NCI-H1092 (cell line): ENCODE measurements at regions not wholly inside any gene's neighbourhood (a gene's known extent, or its start where the extent isn't known, plus 50 kb on each side); places are given as distances from the start of the nearest gene placed in this dataset.

ENCODE experiments used
- DNase-seq: peaks from one replicate; lab custom pipeline; 2025; lab: John Stamatoyannopoulos, UW

- no peak for DNase-seq
Observed at GRCh38 chr14:89015016-89015415, 190.6 kb downstream of the TTC8 start.

- no peak for DNase-seq
Observed at GRCh38 chr14:89017417-89017816, 193.0 kb downstream of the TTC8 start.

GRCh38 chr14:89022274-89022673 is 197.8 kb downstream of the TTC8 start:
- no peak for DNase-seq

GRCh38 chr14:89024691-89025090 is 200.2 kb downstream of the TTC8 start:
- no peak for DNase-seq

- no peak for DNase-seq
Observed at GRCh38 chr14:89025561-89026236, 201.2 kb downstream of the TTC8 start.

GRCh38 chr14:89027097-89027740 is 202.8 kb downstream of the TTC8 start:
- DNase-seq, result peak; percentile 21

- DNase-seq, result no peak
Observed at GRCh38 chr14:89028462-89029134, 204.1 kb downstream of the TTC8 start.

- DNase-seq, result no peak
Observed at GRCh38 chr14:89029961-89030694, 205.7 kb downstream of the TTC8 start.

GRCh38 chr14:89030921-89031320 is 206.5 kb downstream of the TTC8 start:
- no peak for DNase-seq

GRCh38 chr14:89032086-89032649 is 207.7 kb downstream of the TTC8 start:
- no peak for DNase-seq

- no peak for DNase-seq
Observed at GRCh38 chr14:89033756-89034155, 209.3 kb downstream of the TTC8 start.

- DNase-seq, result no peak
Observed at GRCh38 chr14:89036371-89036770, 211.9 kb downstream of the TTC8 start.

GRCh38 chr14:89037065-89037464 is 212.6 kb downstream of the TTC8 start:
- no peak for DNase-seq

- DNase-seq, result no peak
Observed at GRCh38 chr14:89040080-89040459, 215.6 kb downstream of the TTC8 start.

GRCh38 chr14:89040460-89041256 is 216.2 kb downstream of the TTC8 start:
- DNase-seq, result peak; percentile 84

GRCh38 chr14:89041257-89041582 is 216.8 kb downstream of the TTC8 start:
- DNase-seq, result peak; percentile 77

GRCh38 chr14:89042021-89042420 is 217.6 kb downstream of the TTC8 start:
- no peak for DNase-seq

- DNase-seq, result no peak
Observed at GRCh38 chr14:89053303-89053702, 228.9 kb downstream of the TTC8 start.

- no peak for DNase-seq
Observed at GRCh38 chr14:89056394-89056793, 231.9 kb downstream of the TTC8 start.

- DNase-seq, result no peak
Observed at GRCh38 chr14:89058697-89059096, 234.2 kb downstream of the TTC8 start.

- no peak for DNase-seq
Observed at GRCh38 chr14:89060191-89060590, 235.7 kb downstream of the TTC8 start.

GRCh38 chr14:89061696-89062095 is 237.2 kb downstream of the TTC8 start:
- DNase-seq, result no peak
